Keratinocyte (primary cell): ENCODE measurements at regions not wholly inside any gene's neighbourhood (a gene's known extent, or its start where the extent isn't known, plus 50 kb on each side); places are given as distances from the start of the nearest gene placed in this dataset.

Experiments
- DNase-seq: peaks from one replicate; pipeline ENCODE4 v3.0.0-alpha.2; 2011; ENCODE audit warnings: low read depth, missing footprints, low spot score
- FAIRE-seq: peaks from 2 replicates; lab custom pipeline; 2011; peaks lifted over from hg19 to GRCh38; lab: Jason Lieb, UNC
- H2AFZ ChIP-seq: 2 replicates; pipeline ENCODE4 v1.6.0; 2012; ENCODE audit warnings: low read length, control low read depth, inconsistent platforms; ENCODE audit not compliant: control insufficient read depth
- H3K27ac ChIP-seq: 2 replicates; pipeline ENCODE4 v1.5.1; 2011; ENCODE audit warnings: low read length; ENCODE audit not compliant: control insufficient read depth, insufficient read depth
- H3K27me3 ChIP-seq: 3 replicates; pipeline ENCODE4 v1.6.0; 2011; ENCODE audit warnings: low read length; ENCODE audit not compliant: control insufficient read depth, insufficient read depth; ENCODE audit errors: extremely low read depth
- H3K36me3 ChIP-seq, 2 experiments: 2 replicates in 1 of 2; 3 replicates in 1 of 2; pipeline ENCODE4 v1.5.1; 2011; ENCODE audit warnings: low read length in 2 of 2, mild to moderate bottlenecking in 1 of 2; ENCODE audit not compliant: control insufficient read depth in 2 of 2, insufficient read depth in 2 of 2; ENCODE audit errors: extremely low read depth in 1 of 2
- H3K4me1 ChIP-seq: 3 replicates; pipeline ENCODE4 v1.5.1; 2011; ENCODE audit warnings: low read length; ENCODE audit not compliant: control insufficient read depth, insufficient read depth; ENCODE audit errors: extremely low read depth
- H3K4me2 ChIP-seq: 3 replicates; pipeline ENCODE4 v1.6.0; 2011; ENCODE audit warnings: low read depth, low read length; ENCODE audit not compliant: control insufficient read depth, insufficient read depth; ENCODE audit errors: extremely low read depth
- H3K4me3 ChIP-seq, 3 experiments: fragments of 200-600 bp in 1 of 3; sonication (generic) in 1 of 3; 2 replicates in 2 of 3; 3 replicates in 1 of 3; pipeline ENCODE4 v1.5.1; 2011 to 2016; ENCODE audit warnings: low read length in 3 of 3, mild to moderate bottlenecking in 3 of 3, control low read depth in 2 of 3, inconsistent platforms in 1 of 3, low read depth in 1 of 3, mixed read lengths in 1 of 3, mixed run types in 1 of 3, moderate library complexity in 1 of 3; ENCODE audit not compliant: control insufficient read depth in 2 of 3, insufficient read depth in 2 of 3; ENCODE audit errors: extremely low read depth in 1 of 3
- H3K79me2 ChIP-seq: 2 replicates; pipeline ENCODE4 v1.6.0; 2012; ENCODE audit warnings: low read length; ENCODE audit not compliant: control insufficient read depth, insufficient read depth
- H3K9ac ChIP-seq: 3 replicates; pipeline ENCODE4 v1.6.0; 2011; ENCODE audit warnings: low read length; ENCODE audit not compliant: control insufficient read depth, insufficient read depth; ENCODE audit errors: extremely low read depth
- H3K9me1 ChIP-seq: 3 replicates; pipeline ENCODE4 v1.6.0; 2011; ENCODE audit warnings: low read length; ENCODE audit not compliant: control insufficient read depth, insufficient read depth; ENCODE audit errors: extremely low read depth
- H3K9me3 ChIP-seq: 2 replicates; pipeline ENCODE4 v1.5.1; 2012; ENCODE audit warnings: low read depth, low read length; ENCODE audit not compliant: control insufficient read depth
- H4K20me1 ChIP-seq: 3 replicates; pipeline ENCODE4 v1.6.0; 2011; ENCODE audit warnings: low read length; ENCODE audit not compliant: control insufficient read depth, insufficient read depth; ENCODE audit errors: extremely low read depth
- EZH2 ChIP-seq: IDR thresholded peaks from one replicate; pipeline ENCODE4 v1.6.1; 2012; ENCODE audit warnings: inconsistent platforms, mild to moderate bottlenecking, low read length, moderate library complexity
- dilution Hi-C: fragments of 300-500 bp; cut with MboI; formaldehyde crosslinking; loops from one replicate; pipeline ENCODE4 v1.7.0; 2020; ENCODE audit warnings: low sequenced_read_pairs; ENCODE audit not compliant: extremely low pct_ligation_motif_present
- TF ChIP-seq, protein P1 (sequence below), 3 experiments: IDR thresholded peaks in 1 of 3; conservative IDR thresholded peaks in 1 of 3; optimal IDR thresholded peaks in 1 of 3; 2 replicates in 2 of 3; 3 replicates in 1 of 3; pipeline versions ENCODE3 to v1.5.1; 2011; ENCODE audit warnings: low read length in 3 of 3, mild to moderate bottlenecking in 3 of 3, moderate library complexity in 2 of 3, control low read depth in 1 of 3, inconsistent platforms in 1 of 3; ENCODE audit not compliant: insufficient read depth in 2 of 3; ENCODE audit errors: extremely low read depth in 1 of 3

DNA sequence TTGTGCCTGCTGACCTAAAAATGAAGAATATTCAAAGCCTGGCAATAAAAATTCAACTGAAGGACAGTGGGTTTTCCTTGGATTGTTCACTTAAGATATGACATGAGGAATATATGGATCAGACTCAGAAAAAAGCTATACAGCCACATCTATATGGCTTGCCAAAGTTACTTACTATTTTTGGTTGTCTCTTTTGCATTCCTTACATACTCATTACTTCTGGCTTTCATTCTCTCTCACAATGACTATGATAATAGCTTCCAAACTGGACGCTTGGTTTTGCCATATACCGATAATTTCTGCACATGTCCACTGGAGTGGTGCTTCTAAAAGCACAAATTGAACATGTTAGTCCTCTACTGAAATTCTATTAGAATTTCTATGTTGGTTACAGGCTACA lies 664.9 kb downstream of the CDH8 start:
- no peak overlapping the region for H2AFZ ChIP-seq
- no peaks in the 10 kb centered on the region for H3K4me1 ChIP-seq
- TF ChIP-seq, protein P1, sequence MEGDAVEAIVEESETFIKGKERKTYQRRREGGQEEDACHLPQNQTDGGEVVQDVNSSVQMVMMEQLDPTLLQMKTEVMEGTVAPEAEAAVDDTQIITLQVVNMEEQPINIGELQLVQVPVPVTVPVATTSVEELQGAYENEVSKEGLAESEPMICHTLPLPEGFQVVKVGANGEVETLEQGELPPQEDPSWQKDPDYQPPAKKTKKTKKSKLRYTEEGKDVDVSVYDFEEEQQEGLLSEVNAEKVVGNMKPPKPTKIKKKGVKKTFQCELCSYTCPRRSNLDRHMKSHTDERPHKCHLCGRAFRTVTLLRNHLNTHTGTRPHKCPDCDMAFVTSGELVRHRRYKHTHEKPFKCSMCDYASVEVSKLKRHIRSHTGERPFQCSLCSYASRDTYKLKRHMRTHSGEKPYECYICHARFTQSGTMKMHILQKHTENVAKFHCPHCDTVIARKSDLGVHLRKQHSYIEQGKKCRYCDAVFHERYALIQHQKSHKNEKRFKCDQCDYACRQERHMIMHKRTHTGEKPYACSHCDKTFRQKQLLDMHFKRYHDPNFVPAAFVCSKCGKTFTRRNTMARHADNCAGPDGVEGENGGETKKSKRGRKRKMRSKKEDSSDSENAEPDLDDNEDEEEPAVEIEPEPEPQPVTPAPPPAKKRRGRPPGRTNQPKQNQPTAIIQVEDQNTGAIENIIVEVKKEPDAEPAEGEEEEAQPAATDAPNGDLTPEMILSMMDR (optimal IDR thresholded peaks at IDR 0.05 in 1 of 3, IDR thresholded peaks at IDR 0.05 in 1 of 3, conservative IDR thresholded peaks at IDR 0.05 in 1 of 3; ENCODE audit: extremely low read depth in 1 of 3, insufficient read depth in 2 of 3, low read length in 3 of 3), result no peak
- TF ChIP-seq EZH2, result no peak
- H3K27ac ChIP-seq, result no peak overlapping the region
- no peaks in the 10 kb centered on the region for H3K79me2 ChIP-seq
- no peak overlapping the region for H3K4me2 ChIP-seq
- no peaks in the 10 kb centered on the region for H3K9me3 ChIP-seq
- no peaks in the 10 kb centered on the region for H3K27me3 ChIP-seq
- DNase-seq (no peak), FAIRE-seq (no peak)
- no peaks in the 10 kb centered on the region for H4K20me1 ChIP-seq
- H3K9ac ChIP-seq, result no peak overlapping the region
- H3K9me1 ChIP-seq, result no peaks in the 10 kb centered on the region
- H3K4me3 ChIP-seq, result no peak overlapping the region
- H3K36me3 ChIP-seq, result no peaks in the 10 kb centered on the region
- dilution Hi-C loops, result no loop called here

GRCh38 chr16:61370564-61370963 lies 665.7 kb downstream of the CDH8 start:
- Histone ChIP-seq H2AFZ (no peak overlapping the region), H3K27ac (no peak overlapping the region), H3K4me2 (no peak overlapping the region), H3K9me3 (no peaks in the 10 kb centered on the region), H3K4me3 (no peak overlapping the region), H3K27me3 (no peaks in the 10 kb centered on the region), H3K4me1 (no peaks in the 10 kb centered on the region), H3K36me3 (no peaks in the 10 kb centered on the region), H3K9ac (no peak overlapping the region), H4K20me1 (no peaks in the 10 kb centered on the region), H3K79me2 (no peaks in the 10 kb centered on the region), H3K9me1 (no peaks in the 10 kb centered on the region)
- TF ChIP-seq, protein P1 (optimal IDR thresholded peaks at IDR 0.05 in 1 of 3, IDR thresholded peaks at IDR 0.05 in 1 of 3, conservative IDR thresholded peaks at IDR 0.05 in 1 of 3; ENCODE audit: extremely low read depth in 1 of 3, insufficient read depth in 2 of 3, low read length in 3 of 3), result no peak
- TF ChIP-seq EZH2, result no peak
- dilution Hi-C loops, result no loop called here
- no peak for FAIRE-seq
- no peak for DNase-seq
